ENCODE measurements at regions not wholly inside any gene's neighbourhood (a gene's known extent, or its start where the extent isn't known, plus 50 kb on each side); places are given as distances from the start of the nearest gene placed in this dataset.

- Mint-ChIP-seq H3K27ac (no peak overlapping the region), H3K4me1 (ENCODE audit: low read depth in 2 of 2) (no peaks in the 10 kb centered on the region), H3K36me3 (no peaks in the 10 kb centered on the region), H3K4me3 (no peak overlapping the region), H3K9me3 (peaks cover 3% of the 10 kb centered on the region), H3K27me3 (no peaks in the 10 kb centered on the region)
- DNase-seq (ENCODE audit: low spot score) (no peak), ATAC-seq (no peak)
These were observed 780.9 kb downstream of the TBC1D32 start for GRCh38 chr6:120553353-120553752.

GRCh38 chr6:120545353-120545752 is 788.9 kb downstream of the TBC1D32 start:
- no peaks in the 10 kb centered on the region for H3K36me3 Mint-ChIP-seq
- no peak for DNase-seq (ENCODE audit: low spot score)
- H3K9me3 Mint-ChIP-seq: peaks cover 4% of the 10 kb centered on the region
- no peaks in the 10 kb centered on the region for H3K27me3 Mint-ChIP-seq
- no peak overlapping the region for H3K4me3 Mint-ChIP-seq
- H3K4me1 Mint-ChIP-seq (ENCODE audit: low read depth in 2 of 2): no peaks in the 10 kb centered on the region
- no peak for ATAC-seq
- no peak overlapping the region for H3K27ac Mint-ChIP-seq

GRCh38 chr6:120534954-120535353 is 799.3 kb downstream of the TBC1D32 start:
- Mint-ChIP-seq H3K27me3 (no peaks in the 10 kb centered on the region), H3K36me3 (peaks cover 6% of the 10 kb centered on the region), H3K27ac (no peak overlapping the region), H3K9me3 (peaks cover 17% of the 10 kb centered on the region), H3K4me1 (ENCODE audit: low read depth in 2 of 2) (no peaks in the 10 kb centered on the region), H3K4me3 (no peak overlapping the region)
- DNase-seq (ENCODE audit: low spot score): no peak
- ATAC-seq: no peak

GRCh38 chr6:120526576-120526975 is 807.7 kb downstream of the TBC1D32 start:
- no peaks in the 10 kb centered on the region for H3K4me1 Mint-ChIP-seq (ENCODE audit: low read depth in 2 of 2)
- H3K36me3 Mint-ChIP-seq: peaks cover 5% of the 10 kb centered on the region
- no peak for DNase-seq (ENCODE audit: low spot score)
- no peak overlapping the region for H3K27ac Mint-ChIP-seq
- peaks cover 20% of the 10 kb centered on the region for H3K9me3 Mint-ChIP-seq
- no peak for ATAC-seq
- no peaks in the 10 kb centered on the region for H3K27me3 Mint-ChIP-seq
- no peak overlapping the region for H3K4me3 Mint-ChIP-seq

DNA sequence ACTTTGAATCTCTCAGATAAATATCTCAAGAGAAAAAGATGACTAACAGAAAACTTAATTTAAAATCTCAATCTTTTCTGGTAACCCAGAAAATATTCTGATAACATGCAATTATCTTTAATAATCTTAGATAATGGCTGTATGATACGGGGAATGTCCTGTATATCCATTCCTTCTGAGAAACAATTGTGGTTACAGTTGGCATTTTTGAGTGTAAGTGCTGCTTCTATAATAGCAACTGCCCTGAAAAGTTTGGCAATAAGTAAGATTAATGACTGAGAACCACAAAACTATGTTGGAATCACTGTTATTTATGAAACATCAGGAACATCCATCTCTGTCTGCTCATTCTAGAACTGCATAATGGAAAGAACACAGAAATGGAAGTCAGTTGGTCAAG is 819.7 kb downstream of the TBC1D32 start:
- no peak overlapping the region for H3K4me3 Mint-ChIP-seq
- no peaks in the 10 kb centered on the region for H3K4me1 Mint-ChIP-seq (ENCODE audit: low read depth in 2 of 2)
- no peaks in the 10 kb centered on the region for H3K36me3 Mint-ChIP-seq
- ATAC-seq (no peak), DNase-seq (ENCODE audit: low spot score) (no peak)
- H3K27ac Mint-ChIP-seq: no peak overlapping the region
- no peaks in the 10 kb centered on the region for H3K27me3 Mint-ChIP-seq
- peaks cover 7% of the 10 kb centered on the region for H3K9me3 Mint-ChIP-seq

GRCh38 chr6:120511712-120512111 is 822.6 kb downstream of the TBC1D32 start:
- H3K27me3 Mint-ChIP-seq: no peaks in the 10 kb centered on the region
- H3K27ac Mint-ChIP-seq: no peak overlapping the region
- DNase-seq (ENCODE audit: low spot score): no peak
- no peak overlapping the region for H3K4me3 Mint-ChIP-seq
- no peak for ATAC-seq
- H3K4me1 Mint-ChIP-seq (ENCODE audit: low read depth in 2 of 2): no peaks in the 10 kb centered on the region
- peaks cover 9% of the 10 kb centered on the region for H3K9me3 Mint-ChIP-seq
- H3K36me3 Mint-ChIP-seq: no peaks in the 10 kb centered on the region

GRCh38 chr6:120498711-120499110 is 835.6 kb downstream of the TBC1D32 start:
- Mint-ChIP-seq H3K27me3 (no peaks in the 10 kb centered on the region), H3K9me3 (peaks cover 23% of the 10 kb centered on the region), H3K4me1 (ENCODE audit: low read depth in 2 of 2) (no peaks in the 10 kb centered on the region), H3K36me3 (no peaks in the 10 kb centered on the region), H3K4me3 (no peak overlapping the region), H3K27ac (no peak overlapping the region)
- DNase-seq (ENCODE audit: low spot score) (no peak), ATAC-seq (no peak)

- ATAC-seq (no peak), DNase-seq (ENCODE audit: low spot score) (no peak)
- no peak overlapping the region for H3K27ac Mint-ChIP-seq
- no peak overlapping the region for H3K4me3 Mint-ChIP-seq
- no peaks in the 10 kb centered on the region for H3K4me1 Mint-ChIP-seq (ENCODE audit: low read depth in 2 of 2)
- peaks cover 21% of the 10 kb centered on the region for H3K9me3 Mint-ChIP-seq
- H3K27me3 Mint-ChIP-seq: no peaks in the 10 kb centered on the region
- no peaks in the 10 kb centered on the region for H3K36me3 Mint-ChIP-seq
These were observed 837.6 kb downstream of the TBC1D32 start for GRCh38 chr6:120496661-120497060.

GRCh38 chr6:120493505-120493904 is 840.8 kb downstream of the TBC1D32 start:
- DNase-seq (ENCODE audit: low spot score) (no peak), ATAC-seq (no peak)
- Mint-ChIP-seq H3K9me3 (peaks cover 11% of the 10 kb centered on the region), H3K4me1 (ENCODE audit: low read depth in 2 of 2) (no peaks in the 10 kb centered on the region), H3K36me3 (no peaks in the 10 kb centered on the region), H3K27me3 (no peaks in the 10 kb centered on the region), H3K27ac (no peak overlapping the region), H3K4me3 (no peak overlapping the region)

DNA sequence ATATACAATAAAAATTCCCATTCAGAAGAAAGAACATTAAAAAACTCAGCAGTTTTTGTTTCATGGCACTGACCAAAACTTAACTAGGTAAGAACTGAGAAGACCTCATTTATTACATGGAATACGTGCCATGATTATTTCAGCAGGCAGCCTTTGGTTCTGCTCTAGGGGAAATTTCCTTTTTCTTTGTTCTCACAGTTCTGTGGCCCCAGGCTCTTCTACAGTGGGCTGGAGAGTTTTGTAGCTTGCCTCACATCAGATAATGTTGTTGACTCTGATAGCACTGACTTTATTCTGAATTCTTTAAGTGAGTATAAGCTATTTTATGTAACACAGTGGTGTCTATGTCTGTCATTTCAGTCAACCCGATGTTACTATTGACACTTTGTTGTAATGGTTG is 844.3 kb downstream of the TBC1D32 start:
- H3K27me3 Mint-ChIP-seq: no peaks in the 10 kb centered on the region
- no peaks in the 10 kb centered on the region for H3K4me1 Mint-ChIP-seq (ENCODE audit: low read depth in 2 of 2)
- ATAC-seq: no peak
- no peak overlapping the region for H3K4me3 Mint-ChIP-seq
- no peak for DNase-seq (ENCODE audit: low spot score)
- no peak overlapping the region for H3K27ac Mint-ChIP-seq
- peaks cover 11% of the 10 kb centered on the region for H3K9me3 Mint-ChIP-seq
- no peaks in the 10 kb centered on the region for H3K36me3 Mint-ChIP-seq

GRCh38 chr6:120484146-120484545 is 850.1 kb downstream of the TBC1D32 start:
- no peak for ATAC-seq

DNA sequence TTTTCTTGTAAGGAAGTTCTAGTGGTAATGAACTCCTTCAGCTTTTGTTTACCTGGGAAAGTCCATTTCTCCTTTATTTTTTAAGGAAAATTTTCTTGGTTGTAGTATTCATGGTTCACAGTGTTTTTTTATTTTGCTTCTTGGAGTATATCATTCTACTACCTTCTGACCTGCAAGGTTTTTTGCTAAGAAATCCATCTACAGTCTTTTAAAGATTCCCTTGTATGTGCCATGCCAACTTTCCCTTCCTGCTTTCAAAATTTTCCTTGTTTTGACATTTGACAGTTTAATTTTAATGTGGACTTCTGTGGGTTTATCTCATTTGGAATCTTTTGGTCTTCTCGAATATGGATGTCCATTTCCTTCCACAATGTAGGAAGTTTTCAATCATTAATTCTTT is 855.6 kb downstream of the TBC1D32 start:
- DNase-seq (ENCODE audit: low spot score): no peak
- Mint-ChIP-seq H3K27ac (no peak overlapping the region), H3K4me1 (ENCODE audit: low read depth in 2 of 2) (no peaks in the 10 kb centered on the region), H3K4me3 (no peak overlapping the region), H3K36me3 (peaks cover 11% of the 10 kb centered on the region), H3K27me3 (no peaks in the 10 kb centered on the region), H3K9me3 (peaks cover 5% of the 10 kb centered on the region)
- ATAC-seq: no peak

More at GRCh38 chr6:120484146-120484545, 850.1 kb downstream of the TBC1D32 start:
- Mint-ChIP-seq H3K9me3 (peaks cover 16% of the 10 kb centered on the region), H3K4me3 (no peak overlapping the region), H3K4me1 (ENCODE audit: low read depth in 2 of 2) (no peaks in the 10 kb centered on the region), H3K27me3 (no peaks in the 10 kb centered on the region), H3K27ac (no peak overlapping the region), H3K36me3 (peaks cover 7% of the 10 kb centered on the region)
- no peak for DNase-seq (ENCODE audit: low spot score)

GRCh38 chr6:120473804-120474203 is 860.5 kb downstream of the TBC1D32 start:
- no peak for DNase-seq (ENCODE audit: low spot score)
- H3K27ac Mint-ChIP-seq: no peak overlapping the region
- H3K27me3 Mint-ChIP-seq: no peaks in the 10 kb centered on the region
- no peaks in the 10 kb centered on the region for H3K4me1 Mint-ChIP-seq (ENCODE audit: low read depth in 2 of 2)
- no peak overlapping the region for H3K4me3 Mint-ChIP-seq
- H3K9me3 Mint-ChIP-seq: no peaks in the 10 kb centered on the region
- H3K36me3 Mint-ChIP-seq: peaks cover under 1% of the 10 kb centered on the region
- ATAC-seq: no peak

DNA sequence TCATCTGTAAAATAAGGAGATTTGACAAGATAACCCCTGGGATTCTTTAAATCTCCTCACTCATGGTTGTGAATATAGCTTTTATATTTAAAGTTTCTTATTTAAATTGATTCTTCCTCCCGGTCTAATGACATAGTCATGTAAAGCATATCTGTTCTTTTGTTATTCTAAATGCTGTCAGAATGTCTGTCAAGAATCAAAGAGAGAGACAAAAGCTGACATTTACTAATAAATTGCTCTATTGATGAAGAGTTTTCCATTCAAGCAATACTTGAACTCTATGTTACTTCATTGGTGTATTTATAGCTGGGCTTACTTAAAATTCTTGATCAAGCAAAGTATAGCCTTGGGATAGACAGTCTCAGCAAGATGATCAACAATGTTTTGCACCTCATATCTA is 865.8 kb downstream of the TBC1D32 start:
- Mint-ChIP-seq H3K27ac (no peak overlapping the region), H3K4me1 (ENCODE audit: low read depth in 2 of 2) (no peaks in the 10 kb centered on the region), H3K4me3 (no peak overlapping the region), H3K36me3 (peaks cover 10% of the 10 kb centered on the region), H3K27me3 (no peaks in the 10 kb centered on the region), H3K9me3 (peaks cover 13% of the 10 kb centered on the region)
- DNase-seq (ENCODE audit: low spot score) (no peak), ATAC-seq (no peak)

- no peak overlapping the region for H3K4me3 Mint-ChIP-seq
- DNase-seq (ENCODE audit: low spot score) (no peak), ATAC-seq (no peak)
- H3K27me3 Mint-ChIP-seq: no peaks in the 10 kb centered on the region
- H3K4me1 Mint-ChIP-seq (ENCODE audit: low read depth in 2 of 2): no peaks in the 10 kb centered on the region
- peaks cover 16% of the 10 kb centered on the region for H3K9me3 Mint-ChIP-seq
- no peak overlapping the region for H3K27ac Mint-ChIP-seq
- H3K36me3 Mint-ChIP-seq: no peaks in the 10 kb centered on the region
These were observed 882.8 kb downstream of the TBC1D32 start for GRCh38 chr6:120451508-120451907.

Measured in natural killer cell treated with Interleukin-12 subunit alpha and Interleukin-12 subunit beta and Interleukin-15 and Interleukin-18, amount 100 ng/mL, for 72 hours (primary cell).